ENCODE measurements at regions not wholly inside any gene's neighbourhood (a gene's known extent, or its start where the extent isn't known, plus 50 kb on each side); places are given as distances from the start of the nearest gene placed in this dataset.

- peaks cover 3% of the 10 kb centered on the region; the same call in 1 of the 2 replicates for H3K4me1 ChIP-seq (ENCODE audit: insufficient read depth, low read length)
- no peak overlapping the region for H3K27ac Mint-ChIP-seq
Measured at GRCh38 chr2:156211318-156211717, 121.2 kb downstream of the NR4A2 start.

More at GRCh38 chr2:156211318-156211717, 121.2 kb downstream of the NR4A2 start:
- TF ChIP-seq CTCF (conservative IDR thresholded peaks at IDR 0.05) = no peak
- no peaks in the 10 kb centered on the region for H3K9me3 Mint-ChIP-seq
- no peak for DNase-seq
- Histone ChIP-seq H3K56ac (ENCODE audit: insufficient read length, low read depth, low read length) (no peak overlapping the region), H4K5ac (ENCODE audit: insufficient read length, low read depth, low read length) (no peak overlapping the region), H3K18ac (ENCODE audit: insufficient read length, low read depth, low read length) (no peak overlapping the region), H3K23me2 (ENCODE audit: insufficient read length, low read depth, low read length, poor library complexity, severe bottlenecking) (no peaks in the 10 kb centered on the region), H2AK5ac (ENCODE audit: insufficient read length, low read length) (no peak overlapping the region), H3T11ph (ENCODE audit: low read length) (no peak overlapping the region), H2AFZ (ENCODE audit: low read length) (no peak overlapping the region), H2BK120ac (ENCODE audit: low read depth, low read length, poor library complexity, severe bottlenecking) (no peak overlapping the region), H3K79me2 (ENCODE audit: insufficient read depth, low read length) (no peaks in the 10 kb centered on the region), H4K91ac (ENCODE audit: insufficient read length, low read depth, low read length) (no peak overlapping the region), H2BK5ac (ENCODE audit: insufficient read length, low read length) (no peak overlapping the region), H3K27ac (ENCODE audit: insufficient read length, low read depth, low read length) (no peak overlapping the region), H4K8ac (replicated peaks; ENCODE audit: insufficient read length, low read depth, low read length) (no peak overlapping the region), H3K4me2 (ENCODE audit: insufficient read depth, insufficient read length, low read length) (no peak overlapping the region), H3K27me3 (ENCODE audit: insufficient read depth, low read length) (no peaks in the 10 kb centered on the region; the same call in 1 of the 2 replicates), H3K79me1 (ENCODE audit: insufficient read depth, low read depth, low read length, poor library complexity, severe bottlenecking) (no peaks in the 10 kb centered on the region), H2BK12ac (ENCODE audit: insufficient read length, low read depth, low read length) (no peak overlapping the region), H4K20me1 (ENCODE audit: control insufficient read depth, insufficient read depth, insufficient read length) (no peaks in the 10 kb centered on the region), H3K14ac (ENCODE audit: insufficient read depth, low read length) (no peak overlapping the region), H3K9me3 (ENCODE audit: control insufficient read depth, low read depth, low read length) (no peaks in the 10 kb centered on the region), H2BK20ac (ENCODE audit: low read depth, low read length, poor library complexity, severe bottlenecking) (no peak overlapping the region), H2BK15ac (ENCODE audit: low read depth, low read length) (no peak overlapping the region), H3K9ac (ENCODE audit: extremely low read depth, insufficient read length, low read length) (no peak overlapping the region), H3K23ac (ENCODE audit: insufficient read length, low read depth, low read length) (no peak overlapping the region), H3K4ac (ENCODE audit: low read depth, low read length) (no peak overlapping the region)
- H3K4me1 Mint-ChIP-seq = peaks cover 12 to 16% of the 10 kb centered on the region in 2 experiments
- H3K27me3 Mint-ChIP-seq (ENCODE audit: low read depth) = no peaks in the 10 kb centered on the region
- no peak overlapping the region for H3K4me3 Mint-ChIP-seq
- no peaks in the 10 kb centered on the region for H3K36me3 Mint-ChIP-seq (ENCODE audit: insufficient read depth in 1 of 3, low read depth in 3 of 3)

Measured in H9 (cell line).